ENCODE measurements at regions not wholly inside any gene's neighbourhood (a gene's known extent, or its start where the extent isn't known, plus 50 kb on each side); places are given as distances from the start of the nearest gene placed in this dataset.
A peak's percentile ranks its signal among the peaks of the same experiment; 100 is the strongest.

DNA sequence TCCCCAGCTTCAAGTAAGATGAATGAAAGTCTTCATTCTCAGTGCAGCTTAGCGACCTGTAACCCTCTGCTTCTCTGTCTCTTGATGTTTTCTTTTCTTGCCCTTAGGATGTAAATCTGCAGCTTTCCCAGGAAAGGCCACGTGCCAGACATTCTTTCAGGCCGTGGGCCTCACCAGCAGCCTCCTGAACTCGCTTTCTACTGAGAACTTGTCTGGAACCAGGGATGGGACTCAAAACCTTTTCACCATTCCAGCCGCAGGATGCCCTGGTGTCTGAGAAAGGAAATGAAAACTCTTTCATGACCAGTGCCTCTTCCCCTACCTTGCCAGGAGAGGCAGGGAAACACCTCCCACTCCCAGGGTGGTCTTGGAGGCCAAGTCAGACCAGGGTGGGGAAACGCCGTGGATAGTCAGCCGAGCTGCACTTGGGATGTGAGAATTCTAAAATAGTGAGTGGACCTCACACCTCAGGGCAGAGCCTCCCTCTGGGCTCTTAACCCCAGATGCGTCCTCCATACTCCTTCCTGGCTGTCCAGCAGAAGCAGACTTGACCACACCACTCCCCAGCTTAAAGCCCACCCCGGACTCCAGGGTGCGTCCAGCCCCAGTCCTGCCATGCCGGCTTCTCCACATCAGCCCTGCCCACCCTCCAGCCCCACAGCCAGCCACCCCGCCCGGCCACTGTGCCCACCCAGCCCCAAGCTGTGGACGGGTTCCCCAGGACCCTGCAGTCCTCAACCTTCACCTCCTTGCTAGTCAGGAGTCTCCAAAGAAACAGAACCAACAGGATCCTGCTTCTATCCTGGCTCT, 115.5 kb downstream of the TWIST2 start:
- no peak for ATAC-seq

DNA sequence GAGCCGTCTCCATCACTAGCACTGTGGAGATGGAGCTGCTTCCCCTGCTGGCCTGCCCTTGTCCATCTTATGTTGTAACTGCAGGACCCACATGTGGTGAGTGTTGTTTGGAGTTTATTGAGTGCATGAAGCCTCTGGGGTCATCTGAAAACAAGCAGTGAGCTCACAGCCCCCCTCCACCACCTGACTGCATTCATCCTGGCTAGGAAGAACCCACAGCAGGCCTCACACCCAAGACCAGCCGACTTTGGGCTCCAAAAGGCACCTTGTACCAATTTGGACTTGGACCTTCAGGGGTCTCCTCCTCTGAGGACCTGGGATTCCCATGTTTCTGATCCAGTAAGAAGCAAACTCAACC, 116.1 kb downstream of the TWIST2 start:
- no peak for ATAC-seq

DNA sequence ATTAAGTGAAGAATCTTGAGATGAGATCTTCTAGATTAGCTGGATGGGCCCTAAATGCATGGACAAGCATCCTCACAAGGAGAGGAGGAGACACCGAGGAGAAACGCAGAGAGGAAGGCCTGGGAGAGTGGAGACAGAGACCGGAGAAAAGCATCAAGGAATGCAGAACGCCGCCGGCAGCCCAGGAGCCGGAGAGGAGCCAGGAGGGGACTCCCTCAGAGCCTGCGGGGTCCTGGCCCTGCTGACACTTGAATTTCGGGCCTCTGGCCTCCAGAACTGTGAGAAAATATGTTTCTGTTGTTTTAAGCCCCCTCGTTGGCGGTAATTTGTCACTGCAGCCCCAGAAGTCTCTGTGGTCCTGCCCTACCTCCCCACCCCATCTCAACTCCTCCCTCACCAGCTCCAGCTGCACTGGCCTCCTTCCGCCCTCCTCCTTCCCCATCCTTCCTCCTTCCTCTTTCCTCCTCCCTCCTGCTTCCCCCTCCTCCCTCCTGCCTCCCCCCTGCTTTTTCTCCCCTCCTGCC, 116.7 kb downstream of the TWIST2 start:
- no peak for ATAC-seq

DNA sequence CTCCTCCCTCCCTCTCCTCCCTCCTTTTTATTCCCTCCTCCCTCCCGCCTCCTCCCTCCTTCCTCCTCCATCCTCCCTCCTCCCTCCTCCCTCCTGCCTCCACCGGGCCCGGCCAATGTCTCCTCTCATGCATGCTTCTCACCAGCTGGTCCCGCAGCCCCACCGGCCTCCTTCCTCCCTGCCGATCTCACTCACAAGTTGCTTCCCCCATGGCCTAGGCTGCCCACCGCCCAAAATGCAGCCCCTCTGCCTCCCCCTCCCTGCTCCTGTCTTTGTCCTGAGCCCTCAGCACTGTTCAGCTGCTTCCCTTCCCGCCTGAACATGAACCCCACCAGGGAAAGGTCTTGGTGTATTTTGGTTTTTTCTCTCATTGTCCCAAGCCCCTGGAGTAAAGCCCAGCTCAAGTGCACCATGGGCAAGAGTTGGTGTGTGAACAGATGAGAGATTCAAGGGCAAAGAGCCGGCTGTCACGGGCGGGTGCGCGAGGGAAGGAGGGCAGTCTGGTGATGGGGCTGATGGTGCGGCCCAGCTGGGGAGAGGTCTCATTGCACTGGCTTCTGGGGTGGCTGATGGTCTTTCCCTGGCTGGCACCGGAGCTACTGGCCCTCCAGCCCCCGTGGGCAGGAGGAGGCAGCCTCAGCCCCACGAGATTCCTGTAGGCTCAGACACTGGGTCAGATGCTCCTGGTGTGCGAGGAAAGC, 117.6 kb downstream of the TWIST2 start:
- no peak for ATAC-seq

DNA sequence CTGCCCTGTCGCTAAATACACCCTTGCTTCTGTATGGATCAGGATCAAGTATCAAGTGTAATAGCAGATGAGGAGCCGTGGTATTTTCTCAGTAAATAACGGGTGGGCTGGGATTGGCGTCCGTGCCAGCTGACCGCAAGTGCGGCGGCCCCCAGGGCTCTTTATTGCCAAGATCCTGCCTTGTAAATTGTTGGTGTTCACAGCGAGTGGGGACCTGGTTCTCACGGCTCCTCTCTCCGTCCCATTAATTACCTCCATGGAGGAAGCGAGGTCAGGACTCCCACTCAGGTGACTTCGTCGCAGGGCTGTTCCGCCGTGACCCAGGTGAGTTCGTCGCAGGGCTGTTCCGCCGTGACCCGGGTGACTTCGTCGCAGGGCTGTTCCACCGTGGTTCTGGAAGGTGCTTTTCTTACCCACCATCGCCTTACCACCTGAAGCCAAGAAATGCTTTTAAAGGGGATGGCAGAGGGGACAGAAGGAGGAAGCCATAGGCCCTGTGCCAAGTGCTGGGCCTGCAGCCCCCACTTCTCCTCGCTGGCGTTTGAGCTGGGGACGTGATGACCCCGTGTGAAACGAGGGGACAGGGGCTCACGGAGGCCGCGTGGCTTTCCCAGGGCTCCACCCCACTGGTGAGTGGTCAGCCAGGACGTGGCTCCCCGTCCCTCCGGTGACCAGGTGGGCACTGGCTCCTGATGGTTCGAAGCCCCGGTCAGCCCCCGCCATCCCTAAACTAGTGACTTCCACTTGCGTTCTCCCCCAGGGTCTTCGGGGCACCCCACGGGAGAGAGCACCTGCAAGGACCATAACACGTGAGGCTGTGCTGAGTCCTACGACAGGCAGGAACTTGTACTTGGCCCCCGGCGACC, 118.4 kb downstream of the TWIST2 start:
- ATAC-seq = no peak

DNA sequence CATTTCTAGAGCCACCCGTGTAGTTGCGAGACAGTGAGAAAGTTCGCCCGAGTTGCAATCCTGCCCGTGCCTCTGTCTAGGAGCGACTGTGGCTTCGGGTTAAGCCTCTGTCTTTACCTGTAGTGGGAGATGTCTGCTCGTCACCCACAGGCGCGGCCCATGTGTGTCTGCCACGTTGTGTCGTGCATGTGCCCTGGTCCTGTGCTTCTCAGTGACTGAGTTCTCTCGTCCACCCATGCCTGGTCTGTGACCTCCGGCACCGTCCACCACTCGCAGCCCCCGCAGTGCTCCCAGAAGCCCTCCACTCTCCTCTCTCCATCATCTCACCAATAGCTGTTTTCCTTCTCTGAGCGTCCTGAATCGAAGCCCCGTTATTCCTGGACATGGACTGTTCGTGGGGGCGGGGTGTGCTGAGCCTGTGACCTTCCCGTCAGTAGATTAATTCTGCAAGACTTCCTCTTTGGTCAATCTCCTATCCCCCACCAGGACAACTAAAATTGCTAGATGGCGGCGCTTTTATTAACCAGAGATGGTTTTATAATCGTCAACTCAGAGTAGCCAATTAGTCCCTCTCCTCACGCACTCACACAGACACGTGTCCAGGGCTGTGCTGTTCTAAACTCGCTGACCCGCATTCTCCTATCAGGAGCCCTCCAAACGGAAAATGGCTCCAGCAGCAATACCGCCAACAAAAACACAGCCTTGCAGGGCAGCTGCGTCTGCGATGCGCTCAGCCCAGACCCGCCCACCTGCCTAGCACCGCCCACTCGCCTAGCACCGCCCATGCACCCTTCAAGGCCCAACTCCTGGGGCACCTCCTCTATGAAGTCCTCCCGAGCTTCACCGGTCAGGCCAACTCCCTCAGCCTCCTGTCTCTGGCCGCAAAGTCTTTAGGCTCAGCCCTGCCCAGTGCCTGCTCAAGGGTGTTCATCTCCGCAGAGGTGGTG, 119.4 kb downstream of the TWIST2 start:
- no peak for ATAC-seq

DNA sequence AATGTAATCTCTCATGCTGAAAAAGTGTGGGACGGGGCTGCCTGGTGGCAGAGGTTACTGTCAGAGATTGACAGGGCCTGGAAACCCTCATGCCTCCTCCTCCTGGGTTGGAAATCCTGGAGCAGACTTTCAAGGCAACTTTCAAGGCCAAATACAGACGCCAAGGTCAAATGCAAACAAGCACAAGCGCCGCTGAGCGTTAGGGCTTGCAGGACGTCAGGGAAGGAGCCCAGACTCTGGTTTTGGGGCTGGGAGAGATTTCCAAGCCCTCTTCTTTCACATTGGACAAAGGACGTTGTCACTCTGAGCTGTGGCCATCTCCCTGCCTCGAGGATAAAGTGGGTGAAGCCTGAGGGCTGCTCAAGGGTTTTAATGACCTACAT, 120.1 kb downstream of the TWIST2 start:
- no peak for ATAC-seq

DNA sequence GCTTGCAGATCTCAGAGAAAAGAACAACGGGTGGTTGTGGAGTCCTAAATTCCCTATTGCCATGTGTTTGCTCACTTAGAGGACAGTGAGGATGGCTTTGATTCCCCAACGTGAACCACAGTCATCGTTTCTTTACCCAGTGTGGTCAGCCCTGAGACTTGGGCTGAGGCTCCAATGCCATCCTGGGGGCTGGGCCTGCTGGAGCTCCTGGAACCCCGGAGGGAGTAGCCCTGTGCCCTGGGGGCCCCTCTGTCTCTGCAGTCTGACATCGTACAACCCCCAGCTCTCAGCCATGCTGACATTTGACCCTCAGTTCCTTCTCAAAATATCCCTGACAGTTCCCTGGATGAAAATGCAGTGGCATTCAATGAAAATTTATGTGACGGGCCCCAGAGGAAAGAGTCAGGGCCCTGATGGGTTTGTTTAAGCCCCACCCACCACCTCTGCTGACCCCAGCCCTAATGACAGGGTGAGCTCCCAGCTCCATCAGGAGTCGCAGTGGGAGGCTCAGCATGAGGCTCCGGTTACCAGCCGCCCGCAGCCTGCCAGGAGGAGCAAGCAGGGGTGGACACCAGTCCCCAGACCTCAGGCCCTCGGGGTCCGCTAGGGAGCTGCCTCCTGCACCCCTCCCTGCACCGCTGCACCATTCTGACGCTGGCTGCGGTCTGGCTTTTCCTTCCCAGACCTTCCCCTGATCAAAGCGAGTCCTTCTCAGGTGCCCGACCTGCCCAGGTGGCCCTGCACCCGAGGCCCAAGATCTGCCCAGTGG, 120.9 kb downstream of the TWIST2 start:
- no peak for ATAC-seq

DNA sequence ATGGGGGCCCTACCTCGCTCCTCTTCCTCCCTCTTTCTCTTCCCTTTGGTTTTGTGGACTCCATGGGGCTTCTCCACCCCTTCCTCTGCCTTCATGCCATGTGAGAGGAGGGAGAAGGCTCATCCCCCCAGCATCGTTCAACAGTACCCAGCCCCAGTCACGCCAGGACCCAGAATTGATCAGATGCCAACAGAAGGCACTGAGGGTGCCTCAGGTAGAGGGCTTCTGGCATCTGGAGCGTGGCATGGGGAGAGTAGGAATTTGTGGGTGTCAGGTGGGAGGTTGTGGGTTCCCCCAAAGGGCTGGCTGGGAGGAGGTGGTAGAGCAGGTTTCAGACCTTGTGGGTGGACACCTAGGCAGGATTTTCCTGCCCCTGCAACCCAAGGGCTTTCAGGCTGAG, 122.0 kb downstream of the TWIST2 start:
- ATAC-seq = no peak

DNA sequence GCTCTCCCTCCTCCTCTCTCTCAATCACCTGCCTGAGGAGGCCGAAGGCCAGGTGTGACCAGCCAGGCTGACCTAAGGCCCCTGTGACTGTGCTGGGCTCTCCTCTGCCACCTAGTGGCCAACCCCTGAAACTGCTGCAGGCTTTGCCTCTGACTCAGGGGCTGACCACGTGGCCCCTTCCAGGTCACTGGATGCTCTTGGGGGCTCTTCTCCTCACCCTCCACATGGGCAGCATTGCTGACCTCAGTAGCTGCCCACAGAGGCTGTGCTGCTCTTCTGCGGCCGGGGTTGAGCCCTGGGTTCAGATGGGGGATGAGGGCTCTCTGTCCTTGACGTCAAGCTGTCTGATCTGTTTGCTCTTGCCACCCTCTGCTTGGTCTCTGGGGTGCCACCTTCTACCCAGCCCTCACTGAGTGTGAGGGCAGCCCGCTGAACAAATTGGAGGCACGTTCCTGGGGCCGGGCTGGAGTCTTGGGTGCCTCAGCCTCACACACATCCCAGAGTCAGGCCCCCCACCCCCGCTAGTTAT, 122.7 kb downstream of the TWIST2 start:
- peak in 1 of 2 donors; percentile 38 for ATAC-seq

DNA sequence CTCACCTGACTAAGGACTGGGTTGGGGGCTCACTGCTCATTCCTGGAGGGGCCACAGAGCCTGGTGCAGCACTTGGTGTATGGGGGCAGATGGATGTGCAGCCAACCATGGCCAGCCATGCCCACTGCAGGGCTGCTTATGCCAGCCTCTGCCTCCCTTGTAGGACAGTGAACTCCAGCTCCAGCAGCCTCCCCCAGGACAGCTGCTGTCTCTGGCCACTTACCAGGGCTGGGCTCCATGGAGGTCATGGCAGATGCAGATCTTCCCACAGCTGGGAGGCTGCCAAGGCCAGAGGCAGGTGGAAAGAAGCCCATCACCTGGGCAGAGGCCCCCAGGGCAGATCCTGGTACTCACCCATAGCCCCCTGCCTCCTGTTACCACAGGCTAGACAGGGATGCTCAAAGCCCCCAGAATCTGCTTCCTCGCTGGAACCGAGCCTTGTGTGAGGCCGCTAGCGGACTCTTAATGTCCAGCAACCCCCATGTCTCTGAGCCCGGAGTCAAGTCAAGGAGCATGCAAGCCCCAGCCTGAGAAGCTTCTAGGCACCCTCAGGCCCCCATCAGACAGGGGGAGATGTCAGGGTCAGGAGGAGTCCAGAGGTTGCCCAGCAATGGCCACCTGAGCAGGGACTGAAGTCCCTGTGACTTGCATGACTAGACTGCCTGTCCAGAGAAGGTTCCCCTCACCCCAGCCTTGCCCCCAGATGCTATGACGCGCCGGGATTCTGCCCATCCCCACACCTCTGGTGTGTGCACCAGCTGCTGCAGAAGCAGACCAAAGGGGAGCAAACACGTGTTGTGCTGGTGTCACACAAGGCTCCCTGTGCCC, 123.6 kb downstream of the TWIST2 start:
- ATAC-seq = no peak

DNA sequence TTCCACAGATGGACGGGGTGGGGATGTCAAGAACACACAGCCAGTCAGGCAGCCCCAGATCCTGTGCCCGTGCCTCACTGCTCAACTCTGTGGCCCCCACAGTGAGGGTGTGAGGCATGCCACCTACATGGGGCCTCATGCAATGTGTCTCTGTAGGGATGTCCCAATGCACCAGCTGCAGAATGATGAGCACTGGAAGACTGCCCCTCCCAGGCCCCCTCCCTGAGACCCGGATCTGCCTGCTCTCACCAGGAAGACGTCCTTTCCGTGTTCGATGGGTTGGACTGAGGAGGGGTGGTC, 124.2 kb downstream of the TWIST2 start:
- no peak for ATAC-seq

DNA sequence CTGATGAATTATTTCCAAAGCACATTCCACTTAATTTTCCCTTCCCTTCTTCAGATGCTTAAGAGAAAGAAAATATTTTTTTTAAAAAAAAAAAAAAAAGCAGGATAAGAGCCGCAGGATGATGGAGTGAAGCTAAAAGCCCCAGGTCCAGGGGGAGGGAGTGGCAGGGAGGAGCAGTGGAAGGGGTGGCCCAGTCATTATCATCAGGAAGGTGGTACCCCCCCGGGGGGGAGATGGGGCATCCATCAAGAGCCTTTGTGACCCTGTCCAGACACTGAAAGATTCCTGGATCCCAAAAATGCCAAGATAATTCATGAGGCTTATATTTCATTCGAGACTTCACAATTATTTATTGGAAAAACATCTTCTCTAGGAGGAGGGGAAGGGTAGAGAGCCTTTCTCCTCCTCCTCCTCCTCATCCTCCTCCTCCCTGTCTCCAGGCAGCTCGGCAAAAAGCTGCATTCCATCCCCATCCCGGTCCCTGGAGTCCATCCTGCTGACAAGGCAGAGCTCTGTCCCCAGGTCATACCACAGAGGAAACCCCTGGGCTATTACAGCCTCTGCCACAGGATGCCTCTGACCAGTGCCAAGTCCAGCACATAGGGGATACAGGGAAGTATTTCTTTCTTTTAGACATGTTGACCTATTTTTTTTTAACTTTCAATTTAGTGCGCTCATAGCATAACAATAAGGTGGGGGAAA, 125.3 kb downstream of the TWIST2 start:
- no peak for ATAC-seq

DNA sequence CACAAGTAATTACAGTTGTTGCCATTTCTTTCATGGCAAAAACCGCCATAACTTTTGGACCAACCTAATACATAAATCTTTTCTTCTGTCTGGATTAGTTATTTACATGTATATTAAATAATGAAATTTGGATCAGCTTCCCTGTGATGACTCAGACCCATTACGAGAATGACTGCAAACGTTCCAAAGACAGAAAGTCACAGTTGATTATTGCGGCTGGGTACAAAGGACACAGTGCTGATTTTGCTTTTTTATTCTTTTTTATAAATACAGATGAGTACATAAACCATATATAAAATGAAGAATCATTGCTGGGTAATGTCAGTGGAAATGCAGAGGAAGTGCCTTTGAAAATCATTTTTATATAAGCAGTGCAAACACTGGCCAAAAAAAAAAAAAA, 126.2 kb downstream of the TWIST2 start:
- ATAC-seq = no peak

DNA sequence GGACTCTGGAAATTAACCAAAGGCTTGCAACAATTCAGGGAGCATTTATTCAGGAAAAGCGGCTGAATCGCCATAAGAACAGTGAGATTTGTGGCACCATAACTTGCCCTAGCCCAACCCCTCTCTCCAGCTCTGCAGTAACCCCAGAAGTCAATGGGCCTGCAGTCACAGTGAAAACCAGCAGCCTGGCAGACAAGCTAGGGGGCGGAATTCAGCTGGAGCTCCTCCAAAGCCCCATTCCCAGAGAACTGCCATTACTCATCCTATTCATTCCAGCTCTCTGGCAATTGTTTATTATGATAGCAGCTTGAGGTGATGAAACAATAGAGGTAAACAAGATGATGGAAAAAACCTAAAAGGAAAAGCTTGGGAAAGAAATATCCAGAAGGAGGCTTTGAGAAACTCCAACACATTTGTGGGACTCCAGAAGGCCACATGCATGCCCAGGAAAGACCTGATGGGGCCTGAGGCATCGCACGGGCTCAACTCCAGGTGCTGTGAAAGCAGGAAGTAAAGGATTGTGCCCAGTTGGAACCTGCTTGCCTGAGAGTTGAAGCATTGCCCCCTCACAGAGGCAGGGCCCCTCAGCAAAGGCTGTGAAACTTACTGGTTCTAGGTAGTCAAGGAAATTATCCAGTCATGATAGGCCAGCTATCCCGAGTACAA, 126.7 kb downstream of the TWIST2 start:
- no peak for ATAC-seq

DNA sequence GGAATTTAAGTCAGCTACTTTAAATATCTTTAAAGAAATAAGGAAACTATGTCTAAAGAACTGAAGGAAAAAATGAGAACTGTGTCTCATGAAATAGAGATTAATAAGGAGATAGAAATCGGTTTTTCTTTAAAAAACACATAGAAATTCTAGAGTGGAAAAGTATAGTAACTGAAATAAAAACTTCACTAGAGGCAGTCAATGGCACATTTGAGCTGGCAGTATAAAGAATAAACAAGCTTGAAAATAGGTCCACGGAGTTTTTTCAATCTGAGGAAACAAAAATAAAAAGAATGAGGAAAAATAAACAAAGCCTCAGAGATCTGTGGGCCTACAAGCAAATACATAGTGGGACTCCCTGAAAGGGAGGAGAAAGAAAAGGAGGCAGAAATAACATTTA, 127.5 kb downstream of the TWIST2 start:
- no peak for ATAC-seq

DNA sequence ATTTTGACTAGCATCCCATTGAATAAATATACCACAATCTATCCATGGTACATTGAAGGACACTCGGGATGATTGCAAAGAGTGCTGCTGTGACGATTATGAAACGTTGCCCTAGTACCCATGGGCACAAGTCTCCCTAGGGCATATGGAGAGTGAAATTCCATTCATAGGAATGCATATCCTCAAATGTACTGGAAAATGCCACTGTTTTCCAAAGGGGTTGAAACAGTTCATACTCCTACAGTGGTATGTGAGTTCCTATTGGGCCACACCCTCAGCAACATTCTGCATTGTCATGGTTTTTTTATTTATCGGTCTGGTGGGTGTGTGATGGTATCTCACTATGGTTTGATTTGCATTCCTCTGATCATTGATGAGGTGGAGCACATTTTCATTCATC, 130.6 kb downstream of the TWIST2 start:
- ATAC-seq = no peak

DNA sequence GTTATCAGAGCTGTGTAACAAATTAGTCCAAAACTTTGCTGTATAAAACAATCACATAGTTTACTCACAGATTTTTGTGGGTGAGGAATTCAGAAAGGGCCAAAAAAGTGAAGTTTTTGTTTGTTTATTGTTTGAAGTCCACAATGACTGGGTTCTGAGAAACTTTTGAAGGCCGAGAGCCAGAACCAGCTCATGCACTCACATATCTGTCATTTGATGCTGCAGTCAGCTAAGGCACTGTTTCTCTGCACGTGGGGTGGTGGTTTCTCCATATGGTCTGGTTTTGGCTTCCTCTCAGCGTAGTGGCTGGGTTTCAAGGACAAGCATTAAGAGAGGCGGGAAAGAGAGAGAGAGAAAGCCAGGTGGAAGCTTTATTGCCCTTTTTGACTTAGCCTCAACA, 131.8 kb downstream of the TWIST2 start:
- ATAC-seq = no peak
